Gastroesophageal sphincter (tissue), 3 donors: ENCODE measurements at regions not wholly inside any gene's neighbourhood (a gene's known extent, or its start where the extent isn't known, plus 50 kb on each side); places are given as distances from the start of the nearest gene placed in this dataset.

Source experiments
- POLR2A ChIP-seq, 2 donors: fragments of 450-650 bp; IDR thresholded peaks; one replicate each; pipeline ENCODE4 v1.6.1; 2017; ENCODE audit warnings: antibody characterized with exemption in 2 of 2, mild to moderate bottlenecking in 2 of 2, moderate library complexity in 1 of 2
- POLR2AphosphoS5 ChIP-seq: sonication (generic); formaldehyde crosslinking; IDR thresholded peaks from one replicate; pipeline ENCODE4 v1.6.1; 2017; ENCODE audit warnings: antibody characterized with exemption
- TF ChIP-seq, protein P1 (sequence below), 4 experiments: fragments of 200-600 bp in 2 of 4; fragments of 450-650 bp in 2 of 4; sonication (generic) in 1 of 4; IDR thresholded peaks; one replicate each; pipeline ENCODE4 v1.5.1; 2017 to 2019; ENCODE audit warnings: antibody characterized with exemption in 4 of 4, mild to moderate bottlenecking in 2 of 4, moderate library complexity in 2 of 4

DNA sequence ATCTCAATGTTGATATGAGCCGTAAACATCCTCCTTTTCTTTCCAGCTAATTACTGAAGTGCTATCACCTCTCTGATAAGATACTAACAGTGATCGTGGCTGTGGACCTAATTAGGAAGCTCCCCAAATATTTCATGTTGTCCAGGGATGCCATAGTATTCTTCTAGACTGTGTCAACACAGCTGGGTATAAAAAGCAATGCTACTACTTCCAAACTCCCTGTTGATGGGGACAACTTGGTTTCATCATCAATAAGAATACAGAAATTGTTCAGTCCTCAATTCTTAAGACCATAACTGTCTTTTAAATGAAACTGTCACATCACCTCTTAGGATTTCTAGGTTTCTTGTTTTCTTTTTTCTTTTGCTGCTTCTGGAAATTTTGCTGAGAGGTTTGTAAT lies 530.6 kb downstream of the TOX3 start:
- TF ChIP-seq, protein P1, sequence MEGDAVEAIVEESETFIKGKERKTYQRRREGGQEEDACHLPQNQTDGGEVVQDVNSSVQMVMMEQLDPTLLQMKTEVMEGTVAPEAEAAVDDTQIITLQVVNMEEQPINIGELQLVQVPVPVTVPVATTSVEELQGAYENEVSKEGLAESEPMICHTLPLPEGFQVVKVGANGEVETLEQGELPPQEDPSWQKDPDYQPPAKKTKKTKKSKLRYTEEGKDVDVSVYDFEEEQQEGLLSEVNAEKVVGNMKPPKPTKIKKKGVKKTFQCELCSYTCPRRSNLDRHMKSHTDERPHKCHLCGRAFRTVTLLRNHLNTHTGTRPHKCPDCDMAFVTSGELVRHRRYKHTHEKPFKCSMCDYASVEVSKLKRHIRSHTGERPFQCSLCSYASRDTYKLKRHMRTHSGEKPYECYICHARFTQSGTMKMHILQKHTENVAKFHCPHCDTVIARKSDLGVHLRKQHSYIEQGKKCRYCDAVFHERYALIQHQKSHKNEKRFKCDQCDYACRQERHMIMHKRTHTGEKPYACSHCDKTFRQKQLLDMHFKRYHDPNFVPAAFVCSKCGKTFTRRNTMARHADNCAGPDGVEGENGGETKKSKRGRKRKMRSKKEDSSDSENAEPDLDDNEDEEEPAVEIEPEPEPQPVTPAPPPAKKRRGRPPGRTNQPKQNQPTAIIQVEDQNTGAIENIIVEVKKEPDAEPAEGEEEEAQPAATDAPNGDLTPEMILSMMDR (IDR thresholded peaks at IDR 0.05), result no peak
- TF ChIP-seq POLR2AphosphoS5, result no peak
- TF ChIP-seq POLR2A (IDR thresholded peaks at IDR 0.05), result no peak
